ENCODE measurements at regions not wholly inside any gene's neighbourhood (a gene's known extent, or its start where the extent isn't known, plus 50 kb on each side); places are given as distances from the start of the nearest gene placed in this dataset.

- TF ChIP-seq, protein P1, sequence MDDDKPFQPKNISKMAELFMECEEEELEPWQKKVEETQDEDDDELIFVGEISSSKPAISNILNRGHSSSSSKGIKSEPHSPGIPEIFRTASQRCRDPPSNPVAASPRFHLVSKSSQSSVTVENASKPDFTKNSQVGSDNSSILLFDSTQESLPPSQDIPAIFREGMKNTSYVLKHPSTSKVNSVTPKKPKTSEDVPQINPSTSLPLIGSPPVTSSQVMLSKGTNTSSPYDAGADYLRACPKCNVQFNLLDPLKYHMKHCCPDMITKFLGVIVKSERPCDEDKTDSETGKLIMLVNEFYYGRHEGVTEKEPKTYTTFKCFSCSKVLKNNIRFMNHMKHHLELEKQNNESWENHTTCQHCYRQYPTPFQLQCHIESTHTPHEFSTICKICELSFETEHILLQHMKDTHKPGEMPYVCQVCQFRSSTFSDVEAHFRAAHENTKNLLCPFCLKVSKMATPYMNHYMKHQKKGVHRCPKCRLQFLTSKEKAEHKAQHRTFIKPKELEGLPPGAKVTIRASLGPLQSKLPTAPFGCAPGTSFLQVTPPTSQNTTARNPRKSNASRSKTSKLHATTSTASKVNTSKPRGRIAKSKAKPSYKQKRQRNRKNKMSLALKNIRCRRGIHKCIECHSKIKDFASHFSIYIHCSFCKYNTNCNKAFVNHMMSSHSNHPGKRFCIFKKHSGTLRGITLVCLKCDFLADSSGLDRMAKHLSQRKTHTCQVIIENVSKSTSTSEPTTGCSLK (tag by site-specific recombination; IDR thresholded peaks at IDR 0.05): no peak
- TF ChIP-seq ZNF518A (tag by site-specific recombination; conservative IDR thresholded peaks at IDR 0.05; ENCODE audit: low read depth) (no peak), ZNF23 (tag by site-specific recombination; IDR thresholded peaks at IDR 0.05; ENCODE audit: borderline replicate concordance) (no peak), ZNF239 (tag by site-specific recombination; IDR thresholded peaks at IDR 0.05) (no peak), ZFP69B (tag by site-specific recombination; IDR thresholded peaks at IDR 0.05) (no peak), KLF9 (tag by site-specific recombination; IDR thresholded peaks at IDR 0.05; ENCODE audit: low read depth) (no peak), ZNF184 (tag by site-specific recombination; IDR thresholded peaks at IDR 0.05) (0 out of 2 replicates have a peak, but pooled peaks have one; percentile 11), TSHZ1 (tag by site-specific recombination; IDR thresholded peaks at IDR 0.05; ENCODE audit: borderline replicate concordance) (peak; percentile 42; the same call in 1 of the 2 replicates), ZNF112 (tag by site-specific recombination; IDR thresholded peaks at IDR 0.05) (no peak), ZNF292 (tag by site-specific recombination; IDR thresholded peaks at IDR 0.05; ENCODE audit: borderline replicate concordance, low read depth) (no peak), ZNF416 (tag by site-specific recombination; IDR thresholded peaks at IDR 0.05) (no peak), SCRT2 (tag by site-specific recombination; IDR thresholded peaks at IDR 0.05) (peak; percentile 85), ZNF777 (tag by site-specific recombination; IDR thresholded peaks at IDR 0.05; ENCODE audit: borderline replicate concordance) (no peak), GLIS2 (tag by site-specific recombination; IDR thresholded peaks at IDR 0.05) (no peak), ZSCAN16 (tag by site-specific recombination; IDR thresholded peaks at IDR 0.05) (no peak), ZNF654 (tag by site-specific recombination; IDR thresholded peaks at IDR 0.05; ENCODE audit: low read depth) (no peak), HOXD13 (CRISPR knock-in tag; IDR thresholded peaks at IDR 0.05; ENCODE audit: borderline replicate concordance) (no peak), ZNF16 (tag by site-specific recombination; IDR thresholded peaks at IDR 0.05; ENCODE audit: low read depth) (no peak), SALL2 (tag by site-specific recombination; IDR thresholded peaks at IDR 0.05; ENCODE audit: borderline replicate concordance) (no peak), ZNF10 (tag by site-specific recombination; IDR thresholded peaks at IDR 0.05) (peak; percentile 48; the same call in 1 of the 2 replicates), PRDM1 (tag by site-specific recombination; IDR thresholded peaks at IDR 0.05) (no peak), CTCF (tag by site-specific recombination; IDR thresholded peaks at IDR 0.05) (no peak)
- TF ChIP-seq, protein P2, sequence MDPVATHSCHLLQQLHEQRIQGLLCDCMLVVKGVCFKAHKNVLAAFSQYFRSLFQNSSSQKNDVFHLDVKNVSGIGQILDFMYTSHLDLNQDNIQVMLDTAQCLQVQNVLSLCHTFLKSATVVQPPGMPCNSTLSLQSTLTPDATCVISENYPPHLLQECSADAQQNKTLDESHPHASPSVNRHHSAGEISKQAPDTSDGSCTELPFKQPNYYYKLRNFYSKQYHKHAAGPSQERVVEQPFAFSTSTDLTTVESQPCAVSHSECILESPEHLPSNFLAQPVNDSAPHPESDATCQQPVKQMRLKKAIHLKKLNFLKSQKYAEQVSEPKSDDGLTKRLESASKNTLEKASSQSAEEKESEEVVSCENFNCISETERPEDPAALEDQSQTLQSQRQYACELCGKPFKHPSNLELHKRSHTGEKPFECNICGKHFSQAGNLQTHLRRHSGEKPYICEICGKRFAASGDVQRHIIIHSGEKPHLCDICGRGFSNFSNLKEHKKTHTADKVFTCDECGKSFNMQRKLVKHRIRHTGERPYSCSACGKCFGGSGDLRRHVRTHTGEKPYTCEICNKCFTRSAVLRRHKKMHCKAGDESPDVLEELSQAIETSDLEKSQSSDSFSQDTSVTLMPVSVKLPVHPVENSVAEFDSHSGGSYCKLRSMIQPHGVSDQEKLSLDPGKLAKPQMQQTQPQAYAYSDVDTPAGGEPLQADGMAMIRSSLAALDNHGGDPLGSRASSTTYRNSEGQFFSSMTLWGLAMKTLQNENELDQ (tag by site-specific recombination; IDR thresholded peaks at IDR 0.05; ENCODE audit: low read depth): no peak
- TF ChIP-seq, protein P3, sequence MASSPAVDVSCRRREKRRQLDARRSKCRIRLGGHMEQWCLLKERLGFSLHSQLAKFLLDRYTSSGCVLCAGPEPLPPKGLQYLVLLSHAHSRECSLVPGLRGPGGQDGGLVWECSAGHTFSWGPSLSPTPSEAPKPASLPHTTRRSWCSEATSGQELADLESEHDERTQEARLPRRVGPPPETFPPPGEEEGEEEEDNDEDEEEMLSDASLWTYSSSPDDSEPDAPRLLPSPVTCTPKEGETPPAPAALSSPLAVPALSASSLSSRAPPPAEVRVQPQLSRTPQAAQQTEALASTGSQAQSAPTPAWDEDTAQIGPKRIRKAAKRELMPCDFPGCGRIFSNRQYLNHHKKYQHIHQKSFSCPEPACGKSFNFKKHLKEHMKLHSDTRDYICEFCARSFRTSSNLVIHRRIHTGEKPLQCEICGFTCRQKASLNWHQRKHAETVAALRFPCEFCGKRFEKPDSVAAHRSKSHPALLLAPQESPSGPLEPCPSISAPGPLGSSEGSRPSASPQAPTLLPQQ (tag by site-specific recombination; IDR thresholded peaks at IDR 0.05): no peak
These were observed 116.2 kb downstream of the NSUN3 start (continued) for GRCh38 chr3:94179059-94179458.

All from HEK293 (cell line).